HG03432 (cell line): ENCODE measurements at regions not wholly inside any gene's neighbourhood (a gene's known extent, or its start where the extent isn't known, plus 50 kb on each side); places are given as distances from the start of the nearest gene placed in this dataset.

Experiments
- ATAC-seq: cut with Tn5 transposase; IDR thresholded peaks from one replicate; pipeline ENCODE4 v1.9.1; 2021; ENCODE audit warnings: mild to moderate bottlenecking, moderate library complexity; ENCODE audit not compliant: unreplicated experiment

- no peak for ATAC-seq
Measured at GRCh38 chr5:2658881-2659470, 92.5 kb downstream of the IRX2 start.

DNA sequence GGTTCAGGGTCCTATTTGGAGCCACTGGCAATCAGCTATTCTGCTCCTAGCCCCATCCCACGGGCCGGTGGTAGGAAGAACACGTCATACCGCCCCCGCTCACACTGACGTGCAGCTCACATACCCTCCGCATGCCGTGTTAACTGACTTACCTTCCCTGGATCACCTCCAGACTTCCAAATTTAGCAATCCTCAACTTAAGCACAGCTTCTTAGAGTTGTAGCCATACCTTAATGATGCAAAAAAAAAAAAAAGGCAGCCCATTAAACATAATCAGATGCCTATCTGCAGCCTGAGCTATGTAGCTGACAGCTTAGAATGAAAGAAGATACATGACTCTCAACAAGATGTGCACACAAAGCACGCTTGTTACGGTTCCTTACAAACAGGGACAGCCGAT, 93.0 kb downstream of the IRX2 start:
- no peak for ATAC-seq

DNA sequence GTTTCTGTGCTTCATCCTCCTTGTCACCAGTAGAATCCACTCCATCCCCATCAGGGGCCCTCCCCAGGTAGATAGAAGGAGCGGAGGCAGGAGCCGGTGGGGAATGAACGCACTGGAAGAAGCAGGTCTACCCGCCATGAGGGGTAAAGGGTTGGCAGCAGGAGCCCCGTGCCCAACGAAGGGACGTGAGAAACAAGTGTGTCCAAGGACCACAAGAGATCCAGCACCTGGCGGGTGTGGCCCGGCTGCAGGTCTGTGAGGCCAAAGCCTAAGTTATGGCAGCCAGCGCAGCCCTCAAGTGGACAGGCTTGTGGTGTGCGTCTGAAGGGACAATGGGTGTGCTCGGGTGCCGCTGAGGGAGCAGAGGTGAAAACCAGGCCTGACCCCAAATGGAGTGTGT, 94.3 kb downstream of the IRX2 start:
- no peak for ATAC-seq

DNA sequence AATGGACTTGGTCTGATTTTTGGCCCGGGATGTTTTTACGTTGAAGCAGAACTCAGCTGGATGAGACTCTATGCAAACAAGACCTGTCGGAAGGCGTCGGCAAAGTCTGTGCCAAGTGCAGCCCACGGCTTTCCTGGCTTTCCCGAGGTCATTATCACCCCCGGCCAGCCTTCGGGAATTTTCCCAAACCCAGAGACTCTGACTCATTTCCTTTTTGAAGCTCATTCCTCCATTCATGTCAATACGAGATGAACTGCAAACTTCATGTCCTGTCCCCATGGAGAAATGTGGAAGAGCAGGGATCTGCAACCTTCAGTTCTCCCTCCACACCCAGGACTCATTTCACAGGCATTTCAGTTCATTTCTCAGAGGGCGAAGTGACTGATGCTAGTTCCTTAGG, 95.3 kb downstream of the IRX2 start:
- ATAC-seq, result no peak

- no peak for ATAC-seq
Measured at GRCh38 chr5:2653991-2654390, 97.5 kb downstream of the IRX2 start.

DNA sequence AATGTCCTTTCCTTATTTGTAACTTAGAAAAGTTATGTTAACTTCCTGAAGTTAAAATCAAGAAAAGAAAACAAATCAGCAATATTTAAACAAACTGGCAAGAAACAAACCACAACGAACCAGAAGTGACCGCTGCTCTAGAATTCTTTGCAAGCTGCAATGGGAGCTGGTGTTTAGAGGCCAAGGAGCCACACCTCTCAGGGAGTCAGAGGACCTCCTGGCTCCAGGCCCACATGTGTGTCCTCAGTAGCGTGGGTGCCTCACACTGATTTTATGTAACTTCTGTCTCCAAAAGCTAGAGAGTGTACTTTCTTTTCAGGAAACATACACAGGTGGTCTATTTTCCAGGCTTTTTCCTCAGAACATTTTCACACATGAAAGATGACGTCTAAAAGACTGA, 100.4 kb downstream of the IRX2 start:
- no peak for ATAC-seq

DNA sequence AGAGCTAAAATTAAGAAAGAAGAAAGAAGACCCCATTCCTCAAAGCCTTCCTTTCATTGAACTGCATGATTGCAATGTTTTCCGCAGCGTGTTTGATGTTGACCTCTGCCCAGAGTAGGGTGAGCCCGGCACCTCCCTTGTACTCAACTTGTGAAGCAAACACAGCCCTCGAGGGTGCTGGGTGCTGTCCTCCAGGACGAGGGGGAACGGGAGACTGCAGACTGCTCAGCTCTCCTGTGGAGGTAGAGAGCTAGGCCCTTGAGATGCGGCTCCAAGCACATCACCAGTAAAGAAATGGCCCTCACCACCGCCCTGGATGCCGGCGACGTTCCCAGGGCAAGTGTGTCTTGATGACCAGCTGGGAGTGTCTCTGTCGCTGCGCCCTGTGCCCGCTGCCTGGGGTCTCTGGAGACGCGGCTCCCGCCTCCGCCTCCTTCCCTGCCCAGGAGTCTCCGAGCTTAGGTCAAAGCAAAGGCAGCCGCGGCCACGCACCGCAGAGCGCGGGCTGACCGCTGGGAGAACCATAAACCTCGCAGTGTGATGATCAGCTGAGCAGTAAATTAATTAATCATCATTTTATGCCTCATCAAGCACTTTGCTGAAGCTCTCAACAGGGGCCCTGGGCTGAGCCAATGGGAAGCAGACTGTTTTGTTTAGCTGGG, 108.7 kb downstream of the IRX2 start:
- ATAC-seq, result no peak

GRCh38 chr5:2640717-2641116, 110.8 kb downstream of the IRX2 start:
- ATAC-seq, result no peak

DNA sequence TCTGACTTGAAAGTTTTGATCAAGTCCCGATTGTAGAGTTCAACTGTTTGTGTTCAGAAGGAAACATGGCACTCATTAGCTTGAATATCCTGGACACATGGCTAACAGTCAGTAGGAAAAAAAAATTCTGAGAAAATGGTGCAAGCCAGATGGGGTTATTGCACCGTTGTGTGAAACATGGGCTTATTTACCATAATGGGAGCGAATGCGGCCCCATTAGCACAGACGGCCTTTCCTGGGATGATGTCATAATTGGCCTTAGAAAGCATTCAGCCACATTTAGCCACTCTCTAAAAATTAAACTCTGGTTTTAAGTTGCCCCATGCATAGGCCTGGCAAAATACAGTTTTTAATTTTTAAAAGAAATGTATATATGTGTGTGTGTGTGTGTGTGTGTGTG, 112.1 kb downstream of the IRX2 start:
- no peak for ATAC-seq

- no peak for ATAC-seq
Measured at GRCh38 chr5:2634399-2635176, 116.9 kb downstream of the IRX2 start.

- ATAC-seq, result no peak
Measured at GRCh38 chr5:2633992-2634391, 117.5 kb downstream of the IRX2 start.

- ATAC-seq, result no peak
Measured at GRCh38 chr5:2631758-2632157, 119.7 kb downstream of the IRX2 start.

GRCh38 chr5:2629045-2629444, 122.4 kb downstream of the IRX2 start:
- no peak for ATAC-seq

GRCh38 chr5:2627867-2628266, 123.6 kb downstream of the IRX2 start:
- ATAC-seq, result no peak

DNA sequence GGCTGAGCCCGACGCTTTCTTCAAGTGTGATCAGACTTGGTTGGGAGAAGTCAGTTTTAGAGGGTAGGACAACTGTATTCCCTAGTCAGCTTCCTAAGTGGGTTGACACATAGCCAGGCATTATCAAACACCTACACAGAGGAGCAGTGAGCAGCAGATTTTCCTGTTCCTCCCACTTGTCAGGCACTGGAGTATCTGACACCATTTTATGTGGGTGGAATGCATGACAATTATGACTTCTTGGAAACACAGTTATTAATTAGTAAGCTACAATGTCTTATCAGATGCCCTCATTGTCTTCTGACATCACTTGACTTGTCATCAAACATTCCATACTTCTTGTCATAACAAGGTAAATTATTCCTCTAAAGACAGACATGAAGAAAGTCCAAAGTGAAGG, 124.9 kb downstream of the IRX2 start:
- no peak for ATAC-seq

- ATAC-seq, result no peak
Measured at GRCh38 chr5:2622866-2623265, 128.6 kb downstream of the IRX2 start.

DNA sequence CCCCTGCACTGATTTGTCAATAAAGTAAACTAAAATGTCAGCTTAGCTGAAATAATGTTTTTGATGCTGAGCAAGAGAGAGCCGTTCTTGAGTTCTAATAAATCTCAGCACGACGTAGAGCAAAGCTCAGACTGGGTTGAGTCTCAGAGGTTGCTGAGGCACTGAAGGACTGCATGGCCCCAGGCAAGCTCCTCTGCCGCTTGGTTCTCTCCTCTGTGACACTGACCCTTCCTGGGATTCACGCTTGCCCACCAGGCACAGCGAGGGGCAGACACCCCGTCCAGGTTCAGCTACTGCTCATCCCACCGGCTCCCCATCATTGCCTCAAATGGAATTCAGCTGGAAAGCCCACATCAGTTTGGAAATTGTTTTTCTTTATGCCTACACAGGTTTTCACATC, 129.8 kb downstream of the IRX2 start:
- no peak for ATAC-seq

- no peak for ATAC-seq
Measured at GRCh38 chr5:2619216-2619615, 132.3 kb downstream of the IRX2 start.

- no peak for ATAC-seq
Measured at GRCh38 chr5:2617461-2617860, 134.0 kb downstream of the IRX2 start.

GRCh38 chr5:2615917-2616316, 135.6 kb downstream of the IRX2 start:
- no peak for ATAC-seq

- no peak for ATAC-seq
Measured at GRCh38 chr5:2614571-2614970, 136.9 kb downstream of the IRX2 start.

- no peak for ATAC-seq
Measured at GRCh38 chr5:2611659-2612058, 139.8 kb downstream of the IRX2 start.
